ENCODE measurements at regions not wholly inside any gene's neighbourhood (a gene's known extent, or its start where the extent isn't known, plus 50 kb on each side); places are given as distances from the start of the nearest gene placed in this dataset.
"Not testable (repeated sequence)": the region's sequence is repeated elsewhere in the genome, so short reads cannot be mapped to it uniquely, and the experiment has no call there.

DNA sequence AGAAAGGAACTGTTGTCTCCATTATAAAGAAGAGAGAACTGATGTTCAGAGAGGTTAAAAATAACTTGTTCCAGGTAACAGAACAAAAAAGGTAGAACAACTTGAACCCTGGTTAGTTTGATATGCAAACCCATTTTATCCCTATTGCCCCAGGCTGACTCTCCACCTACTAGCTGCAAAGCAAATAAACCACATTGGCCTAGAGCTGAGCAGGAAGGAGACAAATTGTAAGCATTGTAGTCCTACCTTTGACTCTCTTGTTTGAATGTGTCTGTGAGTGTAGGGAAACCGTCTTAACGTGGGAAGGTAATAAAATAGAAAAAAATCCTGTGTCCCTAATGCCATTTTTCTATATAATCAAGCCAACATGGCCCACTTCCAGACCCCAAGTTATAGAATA, 126.4 kb downstream of the CCER1 start:
- no peak for DNase-seq

DNA sequence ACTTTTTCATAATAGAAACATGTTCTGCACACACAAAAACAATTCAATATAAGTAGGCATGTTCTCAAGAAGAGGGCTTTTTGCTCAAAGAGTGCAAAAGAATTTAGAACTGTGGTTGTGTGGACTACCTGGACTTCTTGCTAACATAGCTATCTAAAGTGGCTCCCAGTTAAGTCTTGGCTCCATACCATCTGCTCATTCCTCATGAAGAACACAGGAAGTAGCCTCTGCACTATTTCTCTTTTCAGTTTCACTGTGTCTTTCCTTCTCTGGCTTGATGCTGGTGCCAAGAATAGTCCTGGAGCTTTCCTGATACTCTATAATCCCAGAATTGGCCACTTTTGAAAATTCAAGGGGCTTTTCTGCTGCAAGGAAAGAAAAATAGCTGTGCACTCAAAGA, 127.4 kb downstream of the CCER1 start:
- no peak for DNase-seq

DNA sequence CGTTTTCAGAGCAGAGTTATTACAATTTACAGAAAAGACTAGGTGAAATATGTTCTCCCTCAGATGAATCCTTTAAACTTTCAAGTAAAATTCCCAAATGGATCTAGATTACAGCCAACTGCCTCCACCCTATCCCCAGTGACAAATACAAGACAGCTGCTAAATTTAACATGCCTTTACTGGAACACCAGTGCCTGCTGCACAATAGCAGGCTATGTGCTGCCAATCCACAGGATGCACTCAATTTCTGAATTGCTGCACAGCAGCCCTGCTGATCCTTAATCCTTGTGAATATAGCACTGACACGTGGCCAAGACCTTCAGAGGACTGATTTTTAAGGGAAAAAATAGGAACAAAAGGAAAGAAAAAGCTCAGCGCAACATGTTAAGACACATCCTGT, 128.9 kb downstream of the CCER1 start:
- DNase-seq: no peak

DNA sequence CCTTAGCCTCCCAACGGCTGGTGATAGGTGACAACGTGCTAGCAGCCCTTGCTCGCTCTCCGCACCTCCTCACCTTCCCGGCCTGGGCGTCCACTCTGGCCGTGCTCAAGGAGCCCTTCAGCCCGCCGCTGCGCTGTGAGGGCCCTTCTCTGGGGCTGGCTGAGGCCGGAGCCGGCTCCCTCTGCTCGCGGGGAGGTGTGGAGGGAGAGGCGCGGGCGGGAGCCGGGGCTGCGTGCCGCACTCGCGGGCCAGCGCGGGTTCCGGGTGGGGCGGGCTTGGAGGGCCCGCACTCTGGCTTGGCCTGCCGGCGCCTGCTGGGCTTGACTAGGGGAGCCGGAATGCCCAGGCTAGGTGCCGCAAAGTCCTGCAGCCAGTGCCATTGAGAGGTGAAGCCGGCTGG, 131.1 kb downstream of the CCER1 start:
- DNase-seq: no peak

DNA sequence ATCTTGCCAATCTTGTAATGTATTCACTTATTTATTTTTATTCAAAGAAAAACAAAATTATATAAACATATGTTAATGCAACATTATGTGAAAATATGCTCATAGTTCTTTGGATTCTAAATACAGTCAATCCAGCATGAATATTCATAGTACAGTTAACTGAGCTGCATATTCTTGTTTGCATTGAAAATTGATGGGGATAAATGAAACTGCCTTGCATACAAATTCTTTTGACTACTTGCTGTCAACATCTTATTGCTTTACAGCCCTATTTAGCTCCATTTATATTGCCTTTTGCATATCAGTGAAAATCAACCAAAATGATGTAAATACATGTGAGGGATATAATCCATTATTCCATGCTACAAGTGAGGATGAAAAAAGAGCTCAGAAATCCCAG, 135.3 kb downstream of the CCER1 start:
- no peak for DNase-seq

DNA sequence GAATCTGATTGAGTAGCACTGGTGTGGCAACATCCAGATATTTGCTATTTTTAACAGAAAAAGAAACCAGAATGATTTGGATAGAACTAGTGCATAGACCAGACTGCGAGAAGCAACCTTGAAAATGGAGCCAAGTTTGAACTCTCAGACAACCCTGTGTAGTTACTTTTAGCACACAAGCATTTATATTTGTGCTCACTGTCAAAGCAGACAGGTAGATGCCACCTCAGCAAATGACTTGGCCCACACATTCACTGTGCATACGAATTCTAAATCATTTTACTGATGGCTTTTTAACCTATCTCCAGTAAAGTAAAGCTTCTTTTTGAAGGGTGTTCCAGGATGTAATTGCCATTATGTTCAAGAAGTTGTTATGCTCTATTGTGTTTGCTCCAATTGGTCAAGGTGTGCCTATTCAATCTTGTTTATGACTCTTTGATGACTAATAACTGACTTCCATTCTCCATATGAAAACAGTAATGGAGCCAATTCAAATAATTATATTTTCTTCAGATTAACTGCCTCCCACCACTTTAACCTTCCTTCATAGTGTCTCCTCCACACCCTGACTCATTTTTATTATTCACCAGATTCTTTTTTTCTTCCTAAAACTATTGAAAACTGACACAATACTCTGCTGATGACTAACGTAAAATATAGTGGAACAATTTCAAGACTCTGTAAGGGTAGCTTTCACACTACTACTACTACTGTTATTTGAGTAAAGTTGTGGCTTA, 138.5 kb downstream of the CCER1 start:
- no peak for DNase-seq

DNA sequence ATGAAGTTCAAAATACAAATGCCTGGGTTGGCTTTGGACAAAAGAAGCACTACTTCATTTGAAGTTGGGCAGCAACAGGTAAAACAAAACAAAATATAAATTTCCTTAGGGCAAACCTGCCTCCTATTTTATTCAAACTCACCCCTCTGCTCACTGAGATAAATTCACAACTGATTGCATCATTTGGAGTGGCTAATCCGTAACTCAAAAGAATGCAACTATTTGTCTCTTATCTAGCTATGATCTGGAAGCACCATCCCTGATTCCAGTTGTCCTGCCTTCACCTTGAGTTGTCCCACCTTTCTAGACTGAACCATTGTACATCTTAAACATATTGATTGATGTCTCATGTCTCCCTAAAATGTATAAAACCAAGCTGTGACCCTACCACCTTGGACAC, 145.0 kb downstream of the CCER1 start:
- DNase-seq: no peak

DNA sequence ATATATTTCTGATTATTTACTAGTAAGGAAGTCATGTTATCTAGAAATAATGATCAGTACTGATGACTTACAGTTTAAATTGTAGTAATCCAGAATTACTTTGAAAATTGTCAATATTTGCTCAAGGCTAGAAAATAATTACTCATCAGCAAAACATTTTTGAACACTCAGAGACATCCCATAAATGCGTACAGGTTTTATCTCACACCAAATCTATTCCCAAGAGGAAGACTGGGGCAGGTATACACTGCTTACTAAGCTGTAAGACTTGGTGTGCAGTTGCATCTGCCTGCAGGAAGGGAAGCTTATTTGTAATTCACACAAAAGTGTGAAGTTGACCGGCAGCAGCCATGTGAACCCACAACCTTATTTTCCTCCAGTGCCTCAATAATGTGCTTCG, 146.4 kb downstream of the CCER1 start:
- DNase-seq: no peak

DNA sequence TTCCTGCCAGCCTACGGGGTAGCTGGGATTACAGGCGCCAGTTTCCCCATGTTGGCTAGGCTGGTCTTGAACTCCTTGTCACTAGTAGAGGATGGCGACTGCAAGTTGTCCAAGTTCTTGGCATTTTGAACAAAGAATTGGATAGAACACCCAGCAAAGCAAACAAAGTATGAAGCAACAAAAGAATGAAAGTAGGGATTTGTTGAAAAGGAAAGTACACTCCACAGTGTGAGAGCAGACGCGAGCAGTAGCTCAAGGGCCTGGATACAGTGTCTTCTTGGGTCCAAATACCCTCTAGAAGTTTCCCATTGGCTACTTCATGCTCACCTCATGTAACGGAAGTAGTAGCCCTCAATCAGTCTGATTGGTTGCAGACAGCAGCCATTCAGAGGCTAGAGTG, 152.2 kb downstream of the CCER1 start:
- no peak for DNase-seq

DNA sequence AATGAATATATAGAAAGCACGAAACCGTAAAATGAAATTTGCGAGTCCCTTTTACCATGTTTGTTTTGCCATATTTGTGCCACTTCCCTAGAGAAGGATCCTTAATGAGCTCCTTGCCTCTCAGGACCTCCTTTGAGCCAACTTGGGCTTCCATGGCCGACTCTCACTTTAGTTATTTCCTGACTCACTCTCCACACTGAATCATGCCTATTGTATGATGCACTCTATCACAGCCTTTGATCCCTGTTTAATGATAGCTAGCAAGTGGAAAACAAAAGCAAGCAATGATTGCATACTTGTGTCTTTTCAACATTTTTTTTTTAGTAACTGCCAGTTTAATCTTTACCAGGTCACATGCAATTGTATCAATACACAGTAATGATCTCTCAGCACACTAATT, 153.2 kb downstream of the CCER1 start:
- no peak for DNase-seq

DNA sequence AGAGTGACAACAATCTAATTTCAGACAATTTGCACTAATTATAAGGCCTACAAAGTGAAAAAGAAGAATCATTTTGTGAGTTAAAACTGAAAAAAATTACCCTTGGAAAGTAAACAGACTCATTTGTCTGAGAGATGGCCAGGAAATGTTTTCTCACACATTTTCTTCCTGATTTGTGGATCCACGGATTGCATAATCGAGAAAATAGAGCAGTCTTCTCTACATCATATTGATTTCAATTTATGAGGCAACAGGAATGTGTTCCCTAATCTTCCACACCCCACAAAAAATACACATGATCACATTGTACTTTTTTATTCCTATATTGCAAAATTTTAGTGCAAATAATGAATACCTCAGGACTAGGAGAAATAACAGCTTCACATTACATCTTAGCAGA, 160.8 kb downstream of the CCER1 start:
- DNase-seq: no peak

DNA sequence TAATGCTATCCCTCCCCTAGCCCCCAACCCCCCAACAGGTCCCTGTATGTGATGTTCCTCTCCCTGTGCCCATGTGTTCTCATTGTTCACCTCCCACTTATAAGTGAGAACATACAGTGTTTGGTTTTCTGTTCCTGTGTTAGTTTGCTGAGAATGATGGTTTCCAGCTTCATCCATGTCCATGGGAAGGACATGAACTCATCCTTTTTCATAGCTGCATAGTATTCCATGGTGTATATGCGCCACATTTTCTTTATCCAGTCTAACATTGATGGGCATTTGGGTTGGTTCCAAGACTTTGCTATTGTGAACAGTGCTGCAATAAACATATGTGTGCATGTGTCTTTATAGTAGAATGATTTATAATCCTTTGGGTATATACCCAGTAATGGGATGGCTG, 162.3 kb downstream of the CCER1 start:
- DNase-seq: not testable (repeated sequence)

DNA sequence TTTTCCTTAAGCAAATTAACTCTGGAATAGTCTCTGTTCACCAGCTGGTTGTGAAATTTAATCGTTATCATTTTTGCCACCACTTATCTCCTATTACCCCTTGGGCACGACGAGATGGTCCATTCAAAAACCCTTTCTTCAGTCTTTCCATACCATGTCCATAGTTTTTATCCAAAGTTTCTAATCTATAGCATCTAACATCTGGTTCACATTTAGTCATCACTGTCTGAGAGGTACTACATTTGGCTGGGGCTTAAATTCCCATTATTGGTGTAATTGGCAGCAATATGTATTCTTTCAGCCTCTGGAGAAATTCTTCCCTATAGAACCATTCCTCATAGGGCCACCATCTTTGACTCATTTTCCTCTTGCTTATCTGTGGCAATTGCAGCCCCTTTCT, 163.5 kb downstream of the CCER1 start:
- no peak for DNase-seq

DNA sequence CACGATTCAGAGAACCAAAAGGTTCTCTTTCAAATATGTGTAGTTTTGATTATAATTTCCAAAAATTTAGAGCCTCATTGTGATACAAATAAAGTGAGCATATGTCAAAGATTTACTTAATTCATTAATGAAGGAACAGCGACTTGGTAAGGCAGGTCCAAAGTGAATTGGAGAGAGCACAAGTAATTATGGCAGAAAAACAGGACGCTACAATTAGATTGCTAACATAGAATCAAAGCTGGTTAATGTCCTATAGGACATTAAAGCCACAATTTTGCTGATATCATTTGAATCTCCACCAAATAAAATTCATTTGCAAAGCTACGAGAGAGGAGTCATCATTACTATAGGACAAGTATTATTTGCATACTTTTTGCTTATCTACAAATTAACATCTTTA, 164.2 kb downstream of the CCER1 start:
- no peak for DNase-seq

DNA sequence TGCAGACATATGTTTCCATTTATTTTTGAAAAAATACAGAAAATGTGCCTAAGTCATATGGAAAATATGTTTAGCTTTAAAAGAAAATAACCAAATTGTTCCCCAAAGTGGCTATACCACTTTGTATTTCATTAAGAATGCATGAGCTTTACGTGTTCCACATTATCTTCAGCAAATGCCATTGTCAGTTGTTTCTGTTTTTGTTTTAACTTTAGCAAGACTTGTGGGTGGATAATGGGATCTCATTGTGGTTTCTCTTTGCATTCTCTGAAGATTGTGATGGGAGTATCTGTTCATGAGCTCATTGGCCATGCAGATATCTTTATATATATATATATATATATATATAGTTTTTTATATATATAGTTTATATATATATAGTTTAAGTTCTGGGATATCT, 181.5 kb downstream of the CCER1 start:
- no peak for DNase-seq

DNA sequence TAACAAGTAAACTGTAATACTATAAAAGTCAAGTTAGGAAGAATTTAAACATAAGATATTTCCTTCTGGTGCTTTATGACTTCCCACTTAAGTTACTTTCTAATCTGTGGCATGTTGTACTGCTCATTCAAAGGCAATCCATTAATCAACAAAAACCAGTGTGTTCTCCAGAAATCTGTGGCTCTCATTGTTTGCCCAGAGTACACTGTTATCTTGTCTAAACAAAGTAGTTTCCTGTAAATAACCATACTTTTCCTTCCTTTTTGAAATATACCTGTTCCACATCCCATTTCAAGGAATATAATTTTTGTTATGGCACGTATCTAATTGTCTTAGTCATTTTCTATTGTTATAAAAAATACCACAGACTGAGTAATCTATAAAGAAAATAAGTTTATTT, 184.1 kb downstream of the CCER1 start:
- DNase-seq: no peak

DNA sequence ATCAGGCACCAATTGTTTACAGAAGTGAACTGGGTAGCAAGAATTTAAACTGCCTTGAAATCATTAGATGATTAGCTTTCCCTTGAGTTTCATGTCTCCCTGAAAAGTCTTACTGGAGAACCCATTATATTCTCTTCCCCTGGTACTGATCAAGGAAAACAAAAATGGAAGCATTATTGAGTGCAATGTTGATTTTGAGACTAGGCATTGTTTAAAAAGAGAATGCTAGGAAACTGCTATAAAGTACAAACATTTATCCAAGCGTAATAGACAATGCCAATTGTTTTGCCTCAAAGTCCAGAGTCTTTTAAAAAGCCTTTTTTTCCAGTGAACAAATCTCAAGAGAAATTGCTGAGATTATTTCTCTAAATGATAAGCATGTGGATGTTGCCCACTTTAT, 197.0 kb downstream of the CCER1 start:
- no peak for DNase-seq

DNA sequence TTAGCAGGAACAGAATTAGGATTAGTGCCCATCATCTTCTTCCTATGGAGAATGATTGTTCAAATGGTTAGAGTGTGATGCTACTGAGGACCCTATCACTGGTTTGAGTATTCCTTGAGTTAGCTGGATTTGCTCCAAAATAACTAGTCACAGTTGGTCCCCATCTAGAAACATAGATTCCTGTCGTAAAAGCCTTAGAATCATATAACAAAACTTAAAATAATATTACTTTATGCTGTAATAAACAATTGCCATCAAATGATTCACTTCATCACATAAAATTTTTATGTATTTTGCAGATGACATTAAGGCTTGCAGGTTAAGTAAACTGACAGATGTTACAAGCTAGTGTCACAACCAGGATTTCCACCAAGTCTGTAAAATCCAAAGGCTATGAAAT, 209.8 kb downstream of the CCER1 start:
- no peak for DNase-seq

DNA sequence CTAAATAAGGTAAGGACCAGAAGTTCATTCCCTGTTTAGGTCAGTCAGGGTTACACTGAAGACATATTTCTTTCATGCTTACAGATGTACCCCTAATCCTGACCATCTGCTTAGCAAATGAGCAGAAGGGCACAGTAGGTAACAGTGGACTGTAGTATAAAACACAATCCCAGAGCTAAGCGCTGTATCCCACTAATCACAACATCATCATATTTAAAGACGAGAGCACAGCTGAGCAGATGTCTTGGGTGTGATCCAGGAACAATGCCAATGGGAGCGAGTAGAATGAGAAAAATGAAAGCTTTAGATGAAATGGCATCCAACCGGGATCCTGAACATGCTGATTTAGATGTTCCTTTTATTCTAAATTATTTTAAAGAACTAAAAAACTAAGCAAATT, 213.4 kb downstream of the CCER1 start:
- no peak for DNase-seq

DNA sequence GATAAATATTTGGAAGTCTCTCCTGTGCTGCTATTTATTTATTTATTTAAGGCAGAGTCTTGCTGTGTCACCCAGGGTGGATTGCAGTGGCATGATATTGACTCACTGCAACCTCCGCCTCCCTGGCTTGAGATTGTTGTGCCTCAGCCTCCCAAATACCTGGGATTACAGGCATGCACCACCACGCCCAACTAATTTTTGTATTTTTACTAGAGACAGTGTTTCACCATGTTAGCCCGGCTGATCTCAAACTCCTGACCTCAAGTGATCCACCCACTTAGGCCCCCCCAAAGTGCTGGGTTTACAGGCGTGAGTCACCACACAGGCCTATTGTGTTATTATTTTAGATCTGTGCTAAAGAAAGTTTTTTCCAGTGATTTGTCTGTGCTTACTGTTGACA, 225.2 kb downstream of the CCER1 start:
- no peak for DNase-seq

DNA sequence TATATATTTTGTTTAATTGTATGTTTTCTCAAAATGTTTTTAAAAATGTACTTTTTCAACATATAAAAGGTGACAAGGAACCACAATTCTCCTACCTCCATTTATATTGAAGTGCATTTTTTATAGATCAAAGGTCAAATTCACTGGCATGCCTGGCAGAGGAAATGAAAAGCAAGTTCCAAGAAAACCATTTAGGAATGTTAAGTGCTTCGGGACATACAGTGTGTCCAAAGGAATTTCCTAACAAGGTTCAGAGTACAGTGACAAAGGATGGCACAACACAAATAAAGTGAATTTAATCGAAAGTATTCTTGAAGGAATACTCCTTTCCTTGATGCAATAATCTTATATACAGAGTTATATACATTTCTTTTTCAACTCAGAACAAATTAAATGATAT, 242.3 kb downstream of the CCER1 start:
- DNase-seq: no peak

DNA sequence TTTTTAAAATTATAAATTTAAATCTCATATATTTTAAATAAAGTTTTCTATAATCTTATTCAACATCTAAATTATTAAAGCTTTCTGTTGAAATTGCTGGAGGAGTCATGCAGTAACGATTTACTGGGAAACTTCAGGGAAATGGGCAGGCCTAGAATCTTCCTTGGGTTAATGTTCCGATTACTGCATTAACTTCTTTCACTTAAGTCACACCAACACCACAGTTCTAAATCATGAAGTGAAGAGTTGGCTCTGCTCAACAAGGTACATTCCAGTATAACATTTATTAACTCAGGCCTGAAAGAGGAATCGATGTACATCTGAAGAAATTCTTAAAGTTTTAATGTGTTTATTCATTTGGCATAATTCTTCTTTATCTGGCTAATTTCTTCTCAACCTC, 244.3 kb downstream of the CCER1 start:
- no peak for DNase-seq

DNA sequence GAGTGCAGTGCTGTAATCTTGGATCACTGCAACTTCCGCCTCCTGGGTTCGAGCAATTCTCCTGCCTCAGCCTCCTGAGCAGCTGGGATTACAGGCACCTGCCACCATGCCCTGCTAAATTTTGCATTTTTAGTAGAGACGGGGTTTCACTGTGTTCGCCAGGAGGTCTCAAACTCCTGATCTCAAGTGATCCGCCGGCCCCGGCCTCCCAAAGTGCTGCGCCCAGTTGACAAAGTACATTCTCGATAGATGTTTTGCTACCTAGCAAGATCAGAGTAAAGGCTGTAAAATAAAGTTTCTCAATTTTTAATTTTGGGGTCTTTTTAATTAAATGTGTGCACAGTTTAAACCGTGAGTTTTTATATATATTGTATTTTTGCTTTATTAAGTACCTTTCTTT, 248.9 kb downstream of the CCER1 start:
- DNase-seq: no peak

DNA sequence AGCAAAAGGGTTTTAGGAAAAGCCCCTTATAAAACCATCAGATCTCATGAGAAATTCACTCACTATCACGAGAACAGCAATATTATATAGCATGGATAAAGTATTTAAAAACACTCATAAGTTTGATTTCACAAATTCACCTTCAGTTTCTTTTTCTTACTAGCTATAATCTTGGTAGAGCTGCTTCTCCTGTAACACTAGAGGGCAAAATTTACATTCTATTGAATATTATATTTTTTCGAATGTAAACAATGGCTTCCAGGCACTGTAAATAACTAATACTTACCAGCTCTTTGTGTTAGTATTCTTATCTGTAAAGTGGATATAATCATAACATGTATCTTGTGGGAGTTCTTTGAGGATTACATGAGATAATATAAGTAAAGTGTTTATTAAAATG, 259.6 kb downstream of the CCER1 start:
- no peak for DNase-seq

DNA sequence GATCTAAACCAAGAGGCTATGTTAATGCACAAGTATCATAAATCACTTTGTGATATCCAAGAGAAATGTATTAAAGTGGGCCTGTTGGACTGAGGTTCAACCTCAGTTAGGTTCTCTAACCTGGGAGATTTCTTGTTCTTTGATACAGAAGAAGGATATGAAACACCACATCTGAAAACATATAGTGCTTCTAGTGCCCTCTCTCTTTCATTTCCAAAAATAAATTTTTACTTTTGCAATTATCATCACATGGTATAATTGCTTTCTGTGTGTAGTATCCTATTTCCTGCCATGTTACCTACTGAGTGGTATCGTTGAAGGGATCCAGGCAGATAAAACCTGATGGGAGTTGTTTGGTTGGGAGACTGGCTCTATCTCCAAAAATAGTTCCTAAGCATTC, 264.9 kb downstream of the CCER1 start:
- DNase-seq: no peak

DNA sequence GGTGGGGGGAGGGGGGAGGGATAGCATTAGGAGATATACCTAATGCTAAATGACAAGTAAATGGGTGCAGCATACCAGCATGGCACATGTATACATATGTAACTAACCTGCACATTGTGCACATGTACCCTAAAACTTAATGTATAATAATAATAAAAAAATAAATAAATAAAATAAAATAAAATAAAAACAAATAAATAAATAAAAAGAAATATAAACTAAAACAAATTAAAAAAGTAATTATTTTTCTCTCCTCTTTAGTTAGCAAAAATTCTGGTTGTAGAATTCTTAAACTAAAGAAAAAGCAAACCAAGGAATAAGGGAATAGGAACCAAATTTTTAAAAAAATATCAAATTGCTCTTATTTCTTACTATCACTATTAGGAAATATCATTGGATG, 267.3 kb downstream of the CCER1 start:
- not testable (repeated sequence) for DNase-seq

Measured in activated naive CD4-positive, alpha-beta T cell (primary cell).